MM.1S (cell line): ENCODE measurements at regions not wholly inside any gene's neighbourhood (a gene's known extent, or its start where the extent isn't known, plus 50 kb on each side); places are given as distances from the start of the nearest gene placed in this dataset.

ENCODE experiments used
- CTCF ChIP-seq: fragments of 300-600 bp; sonication (generic); IDR thresholded peaks from 2 replicates; pipeline ENCODE4 v1.5.1; 2016; ENCODE audit warnings: antibody characterized with exemption, low read length, mixed read lengths
- EZH2phosphoT487 ChIP-seq: fragments of 300-600 bp; sonication (generic); IDR thresholded peaks from 2 replicates; pipeline ENCODE4 v1.6.1; 2018; ENCODE audit warnings: antibody characterized with exemption, low read length

- TF ChIP-seq EZH2phosphoT487 (no peak), CTCF (no peak)
Observed at GRCh38 chr6:137969874-137970273, 102.8 kb downstream of the TNFAIP3 start.
